ENCODE measurements at regions not wholly inside any gene's neighbourhood (a gene's known extent, or its start where the extent isn't known, plus 50 kb on each side); places are given as distances from the start of the nearest gene placed in this dataset.

- DNase-seq (ENCODE audit: low read depth, low spot score) = no peak
- Histone ChIP-seq H3K4me3 (replicated peaks in 1 of 2; ENCODE audit: low read depth in 1 of 2, low read length in 2 of 2) (no peak overlapping the region), H3K36me3 (ENCODE audit: control insufficient read depth in 1 of 2, insufficient read depth in 2 of 2, low read length in 2 of 2) (no peaks in the 10 kb centered on the region), H3K9me2 (ENCODE audit: insufficient read depth) (no peaks in the 10 kb centered on the region), H3K4me1 (ENCODE audit: control insufficient read depth in 1 of 2, insufficient read depth in 2 of 2, low read length in 2 of 2) (peaks cover under 1 to 9% of the 10 kb centered on the region in 2 experiments; a peak in 2 of 4 replicates), H3K79me2 (ENCODE audit: insufficient read depth, low read length) (no peaks in the 10 kb centered on the region), H4K20me1 (ENCODE audit: insufficient read depth) (no peaks in the 10 kb centered on the region), H3K9ac (ENCODE audit: low read length) (no peak overlapping the region), H3K4me2 (ENCODE audit: low read length) (no peak overlapping the region), H2AFZ (ENCODE audit: low read depth, low read length, poor library complexity, severe bottlenecking) (no peak overlapping the region), H3K27me3 (ENCODE audit: insufficient read depth, low read length) (no peaks in the 10 kb centered on the region), H3K27ac (ENCODE audit: low read depth, low read length) (no peak overlapping the region), H3K9me3 (ENCODE audit: control insufficient read depth in 1 of 2, insufficient read depth in 1 of 2, low read depth in 1 of 2, low read length in 2 of 2) (no peaks in the 10 kb centered on the region)
- CTCF ChIA-PET = no interaction called here
- BruUV-seq (replicated peaks) = no TSS peak
- POLR2A ChIA-PET = no interaction called here
- ATAC-seq = no peak
- RAD21 ChIA-PET (ENCODE audit: low non-redundant PET in 1 of 2, low total read pairs in 2 of 2, uncharacterized antibody in 2 of 2, unreplicated experiment in 2 of 2) = no interaction called here
- intact Hi-C loops (cut with micrococcal nuclease) = no loop called here
- no peak for TF ChIP-seq POLR2A (IDR thresholded peaks at IDR 0.05; ENCODE audit: borderline replicate concordance, extremely low read depth, insufficient read depth, insufficient read length)
- TF ChIP-seq ELF1 (IDR thresholded peaks at IDR 0.05; ENCODE audit: borderline replicate concordance, low read depth) = no peak
- no peak for TF ChIP-seq REST (IDR thresholded peaks at IDR 0.05; ENCODE audit: low read depth)
- TF ChIP-seq RAD21 (IDR thresholded peaks at IDR 0.05; ENCODE audit: low read depth) = no peak
- TF ChIP-seq CBX3 (IDR thresholded peaks at IDR 0.05; ENCODE audit: low read depth) = no peak
- no peak for TF ChIP-seq FOSL1 (IDR thresholded peaks at IDR 0.05; ENCODE audit: low read depth)
- TF ChIP-seq YY1 (IDR thresholded peaks at IDR 0.05; ENCODE audit: extremely low read depth, insufficient replicate concordance, low read depth, low read length) = no peak
- no peak for TF ChIP-seq SIN3A (IDR thresholded peaks at IDR 0.05; ENCODE audit: low read depth)
- TF ChIP-seq JUND (IDR thresholded peaks at IDR 0.05) = no peak
- no peak for TF ChIP-seq ZNF274 (IDR thresholded peaks at IDR 0.05; ENCODE audit: low read depth, low read length)
- no peak for TF ChIP-seq ZBTB33 (IDR thresholded peaks at IDR 0.05; ENCODE audit: extremely low read depth, insufficient replicate concordance, low read length)
- TF ChIP-seq TCF7L2 (IDR thresholded peaks at IDR 0.05; ENCODE audit: borderline replicate concordance, extremely low read depth, insufficient read depth, insufficient read length) = no peak
Measured at GRCh38 chr3:16670191-16670590, 65.0 kb upstream of the DAZL start.

Measured in HCT116 (cell line).